GM18909 (cell line): ENCODE measurements at regions not wholly inside any gene's neighbourhood (a gene's known extent, or its start where the extent isn't known, plus 50 kb on each side); places are given as distances from the start of the nearest gene placed in this dataset.

Experiments
- ATAC-seq: cut with Tn5 transposase; IDR thresholded peaks from one replicate; pipeline ENCODE4 v1.9.1; 2021; ENCODE audit warnings: mild to moderate bottlenecking; ENCODE audit not compliant: unreplicated experiment, poor library complexity

- ATAC-seq = no peak
Observed at GRCh38 chr3:63192248-63192647, 85.9 kb upstream of the SYNPR start.

GRCh38 chr3:63193647-63194046 lies 84.5 kb upstream of the SYNPR start:
- no peak for ATAC-seq

DNA sequence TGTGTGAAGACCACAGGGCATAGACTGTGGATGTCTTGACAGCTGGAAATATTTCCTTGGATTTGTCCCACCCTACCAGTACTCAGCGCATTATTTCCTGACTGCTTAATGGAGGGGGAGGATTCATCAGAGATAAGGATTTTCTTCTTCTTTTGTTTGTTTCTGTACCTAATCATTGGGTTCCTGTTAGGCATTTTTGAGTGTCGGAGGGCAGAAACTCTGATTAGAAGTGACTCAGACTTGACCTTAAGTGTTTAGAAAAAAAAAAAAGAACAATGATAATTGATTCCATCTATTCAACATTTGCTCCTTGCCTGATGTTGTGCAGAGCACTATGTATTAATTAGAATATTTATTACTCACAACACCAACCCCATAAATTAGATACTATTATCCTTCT lies 78.5 kb upstream of the SYNPR start:
- no peak for ATAC-seq

GRCh38 chr3:63202529-63202928 lies 75.6 kb upstream of the SYNPR start:
- no peak for ATAC-seq

DNA sequence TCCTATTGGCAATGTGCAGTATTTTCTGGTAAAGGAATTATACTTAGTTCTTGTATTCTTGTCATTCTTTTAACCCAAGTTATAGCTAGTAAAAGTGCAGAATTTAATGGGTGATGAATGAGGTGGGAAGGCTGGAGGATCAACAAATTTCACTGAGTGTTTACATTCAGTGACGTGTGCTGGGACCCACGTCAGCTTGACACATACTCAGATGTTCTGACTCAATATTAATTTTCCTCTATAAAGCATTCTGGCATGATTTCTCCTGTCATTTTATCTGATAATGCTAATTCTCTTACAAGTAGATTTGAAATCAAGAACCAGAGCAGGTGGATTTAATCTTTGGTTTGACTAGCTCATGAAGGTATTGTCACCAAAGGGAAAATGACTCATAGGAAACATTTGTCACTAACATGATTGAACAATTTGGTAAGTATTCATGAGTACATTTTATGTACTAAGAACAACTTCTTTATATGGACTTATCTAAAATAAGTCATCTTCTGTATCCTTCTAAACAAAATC lies 71.0 kb upstream of the SYNPR start:
- ATAC-seq = no peak

DNA sequence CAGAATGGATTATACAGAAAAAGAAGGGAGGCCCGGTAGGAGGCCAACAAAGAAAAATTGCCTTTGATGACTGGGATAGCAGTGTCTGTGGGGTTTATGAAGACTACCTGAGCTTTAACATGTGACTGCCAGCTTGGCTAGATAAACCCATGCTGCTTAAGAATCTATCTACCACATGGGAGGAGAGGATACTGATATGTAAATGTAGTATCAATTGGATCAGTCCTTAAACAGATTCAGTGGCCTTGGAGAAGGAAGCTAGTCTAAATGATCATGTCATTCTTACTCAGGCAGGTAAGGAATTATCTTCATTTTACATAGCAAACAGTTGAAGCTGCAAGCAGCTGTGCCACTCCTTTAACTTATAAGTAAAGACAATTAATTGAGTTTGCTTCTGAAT lies 50.0 kb upstream of the SYNPR start:
- no peak for ATAC-seq
